Kidney (tissue), 13 donors: ENCODE measurements at regions not wholly inside any gene's neighbourhood (a gene's known extent, or its start where the extent isn't known, plus 50 kb on each side); places are given as distances from the start of the nearest gene placed in this dataset.

Source experiments
- DNase-seq, 5 donors: peaks; one replicate each; pipeline ENCODE4 v3.0.0-alpha.2; 2013 to 2020
- FAIRE-seq: peaks from 2 replicates; lab custom pipeline; 2012; peaks lifted over from hg19 to GRCh38; lab: Jason Lieb, UNC
- H3K27ac ChIP-seq, 2 donors: one replicate each; pipeline ENCODE4 v1.7.0; 2013; ENCODE audit warnings: low read depth in 2 of 2, low read length in 2 of 2, inconsistent platforms in 1 of 2
- H3K27me3 ChIP-seq: one replicate; pipeline ENCODE4 v1.7.1; 2013; ENCODE audit warnings: low read length, inconsistent platforms; ENCODE audit not compliant: control insufficient read depth, insufficient read depth
- H3K36me3 ChIP-seq, 3 donors: one replicate each; pipeline versions ENCODE4 v1.7.0 to v1.7.1; 2013; ENCODE audit warnings: low read length in 3 of 3, control low read depth in 1 of 3, inconsistent platforms in 1 of 3; ENCODE audit not compliant: insufficient read depth in 3 of 3, control insufficient read depth in 2 of 3
- H3K4me1 ChIP-seq, 3 donors: one replicate each; pipeline versions ENCODE4 v1.7.0 to v1.7.1; 2013; ENCODE audit warnings: low read length in 3 of 3, inconsistent platforms in 1 of 3, low read depth in 1 of 3; ENCODE audit not compliant: control insufficient read depth in 2 of 3, insufficient read depth in 2 of 3
- H3K4me3 ChIP-seq, 3 donors: one replicate each; pipeline versions ENCODE4 v1.7.0 to v1.8.1; 2013; ENCODE audit warnings: low read length in 3 of 3, control low read depth in 1 of 3, inconsistent platforms in 1 of 3
- H3K9ac ChIP-seq, 3 donors: one replicate each; pipeline versions ENCODE4 v1.7.0 to v1.7.1; 2013; ENCODE audit warnings: low read length in 3 of 3, control low read depth in 1 of 3, inconsistent platforms in 1 of 3
- H3K9me3 ChIP-seq, 3 donors: one replicate each; pipeline versions ENCODE4 v1.7.0 to v1.7.1; 2013; ENCODE audit warnings: low read length in 3 of 3, control low read depth in 1 of 3, inconsistent platforms in 1 of 3; ENCODE audit not compliant: control insufficient read depth in 2 of 3, insufficient read depth in 1 of 3
- CTCF ChIP-seq: IDR thresholded peaks from 3 replicates; pipeline ENCODE4 v1.5.1; 2012; ENCODE audit warnings: mild to moderate bottlenecking, moderate library complexity, borderline replicate concordance; ENCODE audit not compliant: insufficient read depth; ENCODE audit errors: extremely low read depth
- intact Hi-C: fragments of 100-400 bp; cut with DNase I; formaldehyde crosslinking; loops from one replicate; pipeline ENCODE4 v1.11.1; 2022
- donor health status: control.
- donor health status: control.
- donor health status: control.
- donor health status: control.
- donor health status: control.
- donor health status: DM: yes; HTN: yes; CAD: no.
- donor health status: Normal renal cell carcinoma (clear cell type).

DNA sequence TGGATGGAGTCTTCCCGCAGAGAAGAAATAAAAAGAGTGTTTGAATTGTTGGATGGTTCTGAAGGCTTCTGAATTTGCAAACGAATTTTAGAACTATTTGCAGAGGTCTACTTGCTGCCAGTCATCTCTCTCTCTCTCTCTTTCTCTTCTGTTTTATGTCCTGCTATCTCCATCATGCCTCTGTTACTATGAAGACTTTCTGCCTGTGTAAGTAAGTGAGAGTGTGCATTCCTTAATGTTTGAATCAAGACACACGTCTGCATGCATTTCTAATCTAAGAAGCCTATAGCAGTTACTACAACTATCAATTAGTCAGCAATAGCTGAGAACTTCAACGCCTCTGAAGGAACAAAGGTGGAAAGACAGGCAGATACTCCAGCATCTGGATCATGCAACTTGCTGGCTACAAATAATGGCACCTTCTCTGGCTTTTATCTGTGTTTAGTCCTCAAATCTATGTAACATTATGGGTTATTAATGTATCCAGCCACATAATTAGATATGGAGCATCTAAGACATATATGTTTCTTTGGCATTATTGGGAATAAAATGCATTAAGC is 191.5 kb upstream of the BLID start:
- no peak for FAIRE-seq
- DNase-seq, result no peak
- Histone ChIP-seq H3K36me3 (no peaks in the 10 kb centered on the region), H3K4me3 (no peak overlapping the region), H3K27me3 (no peaks in the 10 kb centered on the region), H3K9me3 (no peaks in the 10 kb centered on the region), H3K9ac (no peak overlapping the region), H3K27ac (no peak overlapping the region), H3K4me1 (no peaks in the 10 kb centered on the region)
- TF ChIP-seq CTCF, result no peak
- intact Hi-C loops, result no loop called here

GRCh38 chr11:122306831-122307391 is 190.9 kb upstream of the BLID start:
- FAIRE-seq, result no peak
- Histone ChIP-seq H3K9me3 (no peaks in the 10 kb centered on the region), H3K4me3 (no peak overlapping the region), H3K9ac (no peak overlapping the region), H3K4me1 (no peaks in the 10 kb centered on the region), H3K27ac (no peak overlapping the region), H3K27me3 (no peaks in the 10 kb centered on the region), H3K36me3 (no peaks in the 10 kb centered on the region)
- intact Hi-C loops, result no loop called here
- no peak for DNase-seq
- TF ChIP-seq CTCF, result no peak

GRCh38 chr11:122305426-122306320 is 189.7 kb upstream of the BLID start:
- TF ChIP-seq CTCF, result no peak
- no peaks in the 10 kb centered on the region for H3K27me3 ChIP-seq
- no peaks in the 10 kb centered on the region for H3K9me3 ChIP-seq
- FAIRE-seq (no peak), DNase-seq (no peak)
- H3K27ac ChIP-seq, result no peak overlapping the region
- no peaks in the 10 kb centered on the region for H3K4me1 ChIP-seq
- no peak overlapping the region for H3K9ac ChIP-seq
- intact Hi-C loops, result no loop called here
- H3K4me3 ChIP-seq, result no peak overlapping the region
- no peaks in the 10 kb centered on the region for H3K36me3 ChIP-seq
